H1 (cell line): ENCODE measurements at regions not wholly inside any gene's neighbourhood (a gene's known extent, or its start where the extent isn't known, plus 50 kb on each side); places are given as distances from the start of the nearest gene placed in this dataset.

Experiments
- CTCF ChIA-PET: fragments of 300-600 bp; sonication (Branson Sonifier 250); formaldehyde crosslinking; loops from one replicate; lab custom pipeline; 2021; ENCODE audit not compliant: partially characterized antibody; lab: Charles Lee
- POLR2A ChIA-PET: fragments of 300-600 bp; sonication (Branson Sonifier 250); formaldehyde crosslinking; loops from one replicate; lab custom pipeline; 2021; ENCODE audit warnings: inconsistent platforms; ENCODE audit not compliant: partially characterized antibody; lab: Charles Lee
- DNase-seq, 2 experiments: peaks; one replicate each; pipeline versions ENCODE4 v3.0.0 to v3.0.0-alpha.2; 2010 to 2022; ENCODE audit warnings: low spot score in 2 of 2, low read depth in 1 of 2, mixed read lengths in 1 of 2
- FAIRE-seq: peaks from 2 replicates; lab custom pipeline; 2011; peaks lifted over from hg19 to GRCh38; lab: Jason Lieb, UNC
- H2AFZ ChIP-seq: 2 replicates; pipeline ENCODE4 v1.8.1; 2012; ENCODE audit warnings: low read length, inconsistent platforms
- H2AK5ac ChIP-seq: 2 replicates; pipeline ENCODE4 v1.6.1; 2013; ENCODE audit warnings: low read depth, low read length
- H2BK120ac ChIP-seq: replicated peaks from 2 replicates; pipeline ENCODE3; 2013; ENCODE audit warnings: low read depth, low read length, inconsistent platforms
- H2BK12ac ChIP-seq: 2 replicates; pipeline ENCODE4 v1.6.1; 2013; ENCODE audit warnings: low read depth, low read length
- H2BK15ac ChIP-seq: 2 replicates; pipeline ENCODE4 v1.6.1; 2013; ENCODE audit warnings: low read length
- H2BK20ac ChIP-seq: 2 replicates; pipeline ENCODE4 v1.6.1; 2013; ENCODE audit warnings: low read length
- H2BK5ac ChIP-seq: 2 replicates; pipeline ENCODE4 v1.6.1; 2013; ENCODE audit warnings: low read depth, low read length
- H3K14ac ChIP-seq: 2 replicates; pipeline ENCODE4 v1.6.1; 2013; ENCODE audit warnings: inconsistent platforms; ENCODE audit not compliant: insufficient read length
- H3K18ac ChIP-seq: 2 replicates; pipeline ENCODE4 v1.6.1; 2013; ENCODE audit warnings: low read length; ENCODE audit errors: extremely low read depth
- H3K23ac ChIP-seq: 2 replicates; pipeline ENCODE4 v1.6.1; 2013; ENCODE audit warnings: inconsistent platforms; ENCODE audit not compliant: insufficient read length
- H3K23me2 ChIP-seq: 2 replicates; pipeline ENCODE4 v1.6.1; 2013; ENCODE audit warnings: low read depth, low read length
- H3K27ac ChIP-seq: 2 replicates; pipeline ENCODE4 v1.6.1; 2011; ENCODE audit warnings: low read depth, low read length, inconsistent platforms
- H3K27me3 ChIP-seq, 4 experiments: replicated peaks in 1 of 4; 1 replicate in 1 of 4; 2 replicates in 3 of 4; pipeline versions ENCODE4 v1.6.1 to v1.8.1; 2011 to 2013; ENCODE audit warnings: low read length in 3 of 4, mild to moderate bottlenecking in 3 of 4, inconsistent platforms in 2 of 4, mixed read lengths in 2 of 4, moderate library complexity in 1 of 4; ENCODE audit not compliant: control insufficient read depth in 3 of 4, insufficient read depth in 3 of 4; ENCODE audit errors: extremely low read depth in 1 of 4
- H3K36me3 ChIP-seq, 4 experiments: 2 replicates each; pipeline versions ENCODE4 v1.6.1 to v1.8.1; 2011 to 2013; ENCODE audit warnings: mild to moderate bottlenecking in 4 of 4, low read length in 3 of 4, moderate library complexity in 2 of 4, control low read depth in 1 of 4, inconsistent platforms in 1 of 4; ENCODE audit not compliant: insufficient read depth in 4 of 4, control insufficient read depth in 2 of 4
- H3K4ac ChIP-seq: replicated peaks from 2 replicates; pipeline ENCODE3; 2013; ENCODE audit warnings: low read length, low read depth, mixed read lengths, inconsistent platforms; ENCODE audit not compliant: insufficient read length
- H3K4me1 ChIP-seq, 4 experiments: replicated peaks in 1 of 4; 1 replicate in 1 of 4; 2 replicates in 3 of 4; pipeline versions ENCODE4 v1.6.1 to v1.8.1; 2011 to 2013; ENCODE audit warnings: low read length in 3 of 4, inconsistent platforms in 2 of 4, mixed read lengths in 1 of 4; ENCODE audit not compliant: insufficient read depth in 4 of 4, control insufficient read depth in 3 of 4
- H3K4me2 ChIP-seq, 2 experiments: 2 replicates each; pipeline versions ENCODE4 v1.6.1 to v1.8.1; 2011 to 2013; ENCODE audit warnings: low read depth in 2 of 2, low read length in 2 of 2, control low read depth in 1 of 2, inconsistent platforms in 1 of 2, mild to moderate bottlenecking in 1 of 2; ENCODE audit not compliant: insufficient read depth in 1 of 2
- H3K4me3 ChIP-seq, 4 experiments: fragments of 200-600, 300-600 bp in 1 of 4; sonication (generic), shearing (Covaris generic), sonication (Bioruptor Twin) in 1 of 4; 2 replicates each; pipeline versions ENCODE4 v1.5.1 to v1.8.1; 2011 to 2016; ENCODE audit warnings: low read length in 4 of 4, low read depth in 3 of 4, control low read depth in 2 of 4, inconsistent platforms in 2 of 4, mild to moderate bottlenecking in 2 of 4, mixed read lengths in 1 of 4, moderate library complexity in 1 of 4; ENCODE audit not compliant: insufficient read depth in 2 of 4; ENCODE audit errors: extremely low read depth in 1 of 4
- H3K56ac ChIP-seq: replicated peaks from 2 replicates; pipeline ENCODE3; 2013; ENCODE audit warnings: low read depth, mild to moderate bottlenecking, mixed read lengths, low read length, inconsistent platforms; ENCODE audit not compliant: insufficient read length
- H3K79me1 ChIP-seq: 2 replicates; pipeline ENCODE4 v1.6.1; 2013; ENCODE audit warnings: low read depth, low read length, control low read depth
- H3K79me2 ChIP-seq, 2 experiments: 2 replicates each; pipeline versions ENCODE4 v1.6.1 to v1.8.1; 2012 to 2013; ENCODE audit warnings: low read length in 2 of 2, mild to moderate bottlenecking in 2 of 2, inconsistent platforms in 1 of 2; ENCODE audit not compliant: insufficient read depth in 2 of 2, control insufficient read depth in 1 of 2
- H3K9ac ChIP-seq, 4 experiments: replicated peaks in 1 of 4; 1 replicate in 1 of 4; 2 replicates in 3 of 4; pipeline versions ENCODE4 v1.6.1 to v1.8.1; 2011 to 2013; ENCODE audit warnings: low read depth in 3 of 4, low read length in 3 of 4, control low read depth in 2 of 4, mild to moderate bottlenecking in 2 of 4, moderate library complexity in 2 of 4, inconsistent platforms in 1 of 4; ENCODE audit errors: extremely low read depth in 1 of 4
- H3K9me3 ChIP-seq, 2 experiments: 2 replicates each; pipeline versions ENCODE4 v1.6.1 to v1.8.1; 2012 to 2013; ENCODE audit warnings: mild to moderate bottlenecking in 2 of 2, moderate library complexity in 2 of 2, control low read depth in 1 of 2, inconsistent platforms in 1 of 2, low read depth in 1 of 2, low read length in 1 of 2, mixed read lengths in 1 of 2; ENCODE audit not compliant: insufficient read depth in 2 of 2
- H4K20me1 ChIP-seq, 2 experiments: replicated peaks in 1 of 2; 2 replicates each; pipeline versions ENCODE3 to v1.8.1; 2011 to 2013; ENCODE audit warnings: inconsistent platforms in 2 of 2, low read length in 2 of 2, mild to moderate bottlenecking in 1 of 2; ENCODE audit not compliant: insufficient read depth in 2 of 2, control insufficient read depth in 1 of 2
- H4K5ac ChIP-seq: 2 replicates; pipeline ENCODE4 v1.6.1; 2013; ENCODE audit warnings: low read length, low read depth, mixed read lengths, inconsistent platforms; ENCODE audit not compliant: insufficient read length
- H4K8ac ChIP-seq: 2 replicates; pipeline ENCODE4 v1.8.0; 2013; ENCODE audit warnings: mild to moderate bottlenecking, moderate library complexity, low read length, inconsistent platforms; ENCODE audit not compliant: insufficient read depth; ENCODE audit errors: extremely low read depth
- H4K91ac ChIP-seq: replicated peaks from 2 replicates; pipeline ENCODE3; 2013; ENCODE audit warnings: low read length, mixed read lengths, inconsistent platforms; ENCODE audit not compliant: insufficient read length
- CTBP2 ChIP-seq: IDR thresholded peaks from 2 replicates; pipeline ENCODE4 v1.7.0; 2011; ENCODE audit warnings: borderline replicate concordance, mild to moderate bottlenecking, moderate library complexity, mixed read lengths, low read length; ENCODE audit not compliant: insufficient read depth, insufficient read length
- CTCF ChIP-seq, 3 experiments: IDR thresholded peaks; 1 replicate in 2 of 3; 2 replicates in 1 of 3; pipeline versions ENCODE4 v1.5.1 to v1.6.1; 2011; ENCODE audit warnings: low read length in 3 of 3, mild to moderate bottlenecking in 3 of 3, inconsistent platforms in 2 of 3, low read depth in 1 of 3, moderate library complexity in 1 of 3; ENCODE audit not compliant: insufficient read depth in 1 of 3; ENCODE audit errors: control extremely low read depth in 1 of 3
- KDM1A ChIP-seq: fragments of 200-600, 300-600 bp; sonication (generic); IDR thresholded peaks from 2 replicates; pipeline ENCODE4 v1.7.1; 2016; ENCODE audit warnings: mild to moderate bottlenecking, low read length, borderline replicate concordance
- NRF1 ChIP-seq: IDR thresholded peaks from 2 replicates; pipeline ENCODE4 v1.6.1; 2011; ENCODE audit warnings: mild to moderate bottlenecking, low read depth, low read length, improper control_type of control experiment
- RAD21 ChIP-seq, 2 experiments: IDR thresholded peaks in 1 of 2; conservative IDR thresholded peaks in 1 of 2; 2 replicates each; pipeline ENCODE4 v1.6.1; 2011; ENCODE audit warnings: low read depth in 2 of 2, low read length in 2 of 2, improper control_type of control experiment in 1 of 2, inconsistent platforms in 1 of 2, mild to moderate bottlenecking in 1 of 2, moderate library complexity in 1 of 2
- RFX5 ChIP-seq: IDR thresholded peaks from 2 replicates; pipeline ENCODE4 v1.6.1; 2011; ENCODE audit warnings: low read depth, low read length, improper control_type of control experiment, borderline replicate concordance
- TAF7 ChIP-seq: optimal IDR thresholded peaks from 2 replicates; pipeline ENCODE3; 2011; ENCODE audit warnings: low read depth, mild to moderate bottlenecking, inconsistent platforms, low read length, moderate library complexity, borderline replicate concordance
- WGBS, 2 experiments: shearing (Covaris generic) in 1 of 2; methylation state at CpG; one replicate each; pipeline versions ENCODE4 v1.1.6 to v1.1.7; 2013 to 2015; ENCODE audit warnings: low lambda C conversion rate in 2 of 2, mixed read lengths in 2 of 2, inconsistent platforms in 1 of 2, low coverage in 1 of 2, missing lambda C conversion rate in 1 of 2; ENCODE audit not compliant: insufficient replicate concordance in 2 of 2, insufficient coverage in 1 of 2, insufficient read length in 1 of 2; ENCODE audit errors: extremely low coverage in 1 of 2, missing lambda C conversion rate in 1 of 2; 5-methylcytosine and 5-hydroxymethylcytosine counted together

DNA sequence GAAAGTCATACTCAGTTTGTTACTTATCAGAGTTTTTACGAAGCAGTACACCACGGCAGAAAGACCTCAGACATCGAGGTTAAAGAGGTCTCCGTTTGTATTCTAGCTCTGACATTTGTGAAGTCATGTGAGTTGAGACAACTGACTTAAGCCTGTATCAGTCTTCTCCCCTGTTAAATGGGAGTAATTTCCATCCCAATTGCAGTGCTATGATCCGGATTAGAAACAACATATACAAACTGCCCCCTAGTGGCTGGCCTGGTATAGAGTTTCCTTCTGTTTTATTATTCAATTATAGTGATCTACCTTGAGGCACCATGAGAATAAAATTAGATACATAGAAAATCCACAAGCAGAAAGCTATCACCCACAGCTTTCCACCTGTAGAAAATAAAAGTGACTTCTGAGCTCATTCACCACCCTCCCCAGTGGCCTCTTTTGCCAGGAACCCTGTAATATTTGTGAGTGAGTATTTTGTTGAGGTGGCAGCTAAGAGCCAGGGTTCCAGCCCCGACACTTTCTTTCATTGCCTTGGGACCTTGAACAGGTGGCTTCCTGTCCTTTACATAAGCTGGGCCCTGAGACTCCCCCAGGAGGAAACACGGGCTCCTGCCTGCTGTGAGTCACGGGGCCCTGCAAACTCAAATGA lies 607.2 kb upstream of the MGMT start:
- ChIA-PET CTCF (interaction anchor here (0.6 to 3.9 kb wide), 39 partner anchors 8 to 682 kb away, joined by 3 to 17 read pairs (median 3); no protein-coding TSS in a partner anchor), POLR2A (no interaction called here)
- no peak overlapping the region for H2AK5ac ChIP-seq
- WGBS, 2 experiments, result 89% methylated on average over 8 of the region's 8 CpGs; no CpG with 5 or more reads in 1 of the 2 experiments
- no peak overlapping the region for H2BK20ac ChIP-seq
- no peak overlapping the region for H2BK15ac ChIP-seq
- FAIRE-seq (no peak), DNase-seq (peak in 1 of 2 experiments; percentile 67)
- no peak overlapping the region for H3K4me3 ChIP-seq
- no peaks in the 10 kb centered on the region for H3K9me3 ChIP-seq
- H3K14ac ChIP-seq, result no peak overlapping the region
- no peak overlapping the region for H4K91ac ChIP-seq
- H4K8ac ChIP-seq, result no peak overlapping the region
- no peak overlapping the region for H3K4ac ChIP-seq
- H3K56ac ChIP-seq, result no peak overlapping the region
- H2BK5ac ChIP-seq, result no peak overlapping the region
- TF ChIP-seq KDM1A (peak; percentile 90), CTCF (IDR thresholded peaks at IDR 0.05; ENCODE audit: control extremely low read depth in 1 of 3, insufficient read depth in 1 of 3, low read depth in 1 of 3, low read length in 3 of 3) (peak in 2 of 3 experiments; percentile 42 to 60; a peak in 2 of 4 replicates), RFX5 (no peak), TAF7 (no peak), RAD21 (IDR thresholded peaks at IDR 0.05 in 1 of 2, conservative IDR thresholded peaks at IDR 0.05 in 1 of 2; ENCODE audit: low read depth in 2 of 2, low read length in 2 of 2) (peak; percentile 61 to 68), NRF1 (no peak), CTBP2 (no peak)
- H4K5ac ChIP-seq, result no peak overlapping the region
- no peak overlapping the region for H3K18ac ChIP-seq
- H3K36me3 ChIP-seq, result no peaks in the 10 kb centered on the region
- no peak overlapping the region for H2BK12ac ChIP-seq
- no peaks in the 10 kb centered on the region for H3K23me2 ChIP-seq
- H3K9ac ChIP-seq, result no peak overlapping the region
- H3K27ac ChIP-seq, result no peak overlapping the region
- H2BK120ac ChIP-seq, result no peak overlapping the region
- no peaks in the 10 kb centered on the region for H3K27me3 ChIP-seq
- no peak overlapping the region for H3K4me2 ChIP-seq
- H3K4me1 ChIP-seq, result no peaks in the 10 kb centered on the region; a peak in 2 of 7 replicates
- no peaks in the 10 kb centered on the region for H3K79me1 ChIP-seq
- no peak overlapping the region for H3K23ac ChIP-seq
- H3K79me2 ChIP-seq, result no peaks in the 10 kb centered on the region
- no peaks in the 10 kb centered on the region for H4K20me1 ChIP-seq
- no peak overlapping the region for H2AFZ ChIP-seq
